ENCODE measurements at regions not wholly inside any gene's neighbourhood (a gene's known extent, or its start where the extent isn't known, plus 50 kb on each side); places are given as distances from the start of the nearest gene placed in this dataset.

GRCh38 chr5:68738236-68738635 lies 355.6 kb upstream of the SLC30A5 start:
- DNase-seq (ENCODE audit: low read depth in 2 of 2, low spot score in 1 of 2) = no peak

- DNase-seq (ENCODE audit: low read depth in 2 of 2, low spot score in 1 of 2) = no peak
Measured at GRCh38 chr5:68738841-68739240, 355.0 kb upstream of the SLC30A5 start.

DNA sequence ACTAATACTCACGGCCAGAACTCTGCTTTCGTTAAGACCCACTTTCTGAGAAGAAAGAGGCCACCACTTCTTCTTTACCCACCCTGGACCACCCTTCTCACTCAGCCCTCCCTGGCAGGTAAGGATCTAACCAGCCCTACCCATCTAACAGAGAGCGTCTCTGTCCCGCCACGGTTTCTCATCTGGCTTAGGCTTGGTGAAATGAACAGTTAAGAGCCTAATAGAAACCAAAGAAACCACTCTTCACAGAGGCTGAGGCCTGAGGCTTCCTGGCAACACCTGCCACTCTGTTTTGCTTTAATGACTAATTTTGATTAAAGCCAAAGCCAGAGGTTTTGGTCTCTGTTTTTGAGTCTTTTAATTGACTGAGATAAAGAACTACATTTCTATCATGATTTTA lies 354.1 kb upstream of the SLC30A5 start:
- no peak for DNase-seq (ENCODE audit: low read depth in 2 of 2, low spot score in 1 of 2)

DNA sequence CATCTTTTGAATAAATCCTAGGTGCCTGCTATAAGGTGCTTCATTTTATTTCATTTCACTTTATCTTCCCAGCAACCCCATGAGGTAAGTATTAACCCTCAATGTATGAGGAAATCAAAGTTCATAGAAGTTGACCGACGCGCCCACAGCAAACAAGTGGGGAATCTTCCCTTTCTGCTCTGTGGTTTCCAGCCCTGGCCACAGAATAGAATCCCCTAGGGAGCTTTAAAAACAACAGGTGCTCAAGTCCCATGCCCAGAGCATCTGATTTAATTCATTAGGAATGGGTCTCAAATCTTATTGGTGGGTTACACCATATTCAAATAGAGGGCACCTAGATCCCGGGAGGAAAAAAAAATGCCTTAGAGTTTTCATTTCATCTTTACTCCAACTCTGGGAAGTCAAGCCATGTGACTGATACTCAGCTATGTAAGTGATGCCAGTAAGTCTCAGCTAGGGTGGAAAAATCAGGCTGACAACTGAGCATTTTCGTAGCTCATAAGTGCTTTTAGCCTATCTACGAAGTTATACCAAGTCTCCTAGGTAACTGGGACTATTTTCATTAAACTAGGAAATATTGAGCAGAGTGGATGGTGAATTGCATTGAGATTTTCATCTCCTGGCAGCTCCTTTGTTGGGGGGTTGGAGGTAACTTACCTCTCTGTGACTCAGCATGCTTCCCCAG lies 353.4 kb upstream of the SLC30A5 start:
- DNase-seq (ENCODE audit: low read depth in 2 of 2, low spot score in 1 of 2) = no peak

- DNase-seq (ENCODE audit: low read depth in 2 of 2, low spot score in 1 of 2) = no peak
Measured at GRCh38 chr5:68744206-68744605, 349.6 kb upstream of the SLC30A5 start.

- no peak for DNase-seq (ENCODE audit: low read depth in 2 of 2, low spot score in 1 of 2)
Measured at GRCh38 chr5:68745448-68745847, 348.4 kb upstream of the SLC30A5 start.

GRCh38 chr5:68746220-68746619 lies 347.6 kb upstream of the SLC30A5 start:
- DNase-seq (ENCODE audit: low read depth in 2 of 2, low spot score in 1 of 2) = no peak

GRCh38 chr5:68746643-68747420 lies 347.0 kb upstream of the SLC30A5 start:
- no peak for DNase-seq (ENCODE audit: low read depth in 2 of 2, low spot score in 1 of 2)

DNA sequence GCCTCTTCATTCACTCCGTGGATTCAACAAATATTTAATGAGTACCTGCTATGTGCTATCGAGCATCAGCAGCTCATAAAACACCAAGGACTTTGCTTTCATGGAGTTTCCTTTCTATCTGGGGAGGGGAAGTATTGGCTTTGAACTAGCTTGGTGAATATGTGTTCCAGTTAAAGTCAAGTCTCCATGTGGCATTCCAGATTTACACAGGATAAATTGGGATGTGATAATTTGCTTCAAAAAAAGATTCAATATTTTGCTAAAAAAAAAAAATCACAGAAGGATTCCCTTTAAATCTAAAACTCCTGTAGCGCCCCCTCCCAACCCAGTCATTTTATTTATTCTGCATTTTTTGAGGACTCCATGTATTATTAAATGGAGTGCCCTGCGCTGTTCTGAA lies 346.3 kb upstream of the SLC30A5 start:
- no peak for DNase-seq (ENCODE audit: low read depth in 2 of 2, low spot score in 1 of 2)

GRCh38 chr5:68748101-68748500 lies 345.7 kb upstream of the SLC30A5 start:
- DNase-seq (ENCODE audit: low read depth in 2 of 2, low spot score in 1 of 2) = no peak

GRCh38 chr5:68749077-68749476 lies 344.7 kb upstream of the SLC30A5 start:
- no peak for DNase-seq (ENCODE audit: low read depth in 2 of 2, low spot score in 1 of 2)

DNA sequence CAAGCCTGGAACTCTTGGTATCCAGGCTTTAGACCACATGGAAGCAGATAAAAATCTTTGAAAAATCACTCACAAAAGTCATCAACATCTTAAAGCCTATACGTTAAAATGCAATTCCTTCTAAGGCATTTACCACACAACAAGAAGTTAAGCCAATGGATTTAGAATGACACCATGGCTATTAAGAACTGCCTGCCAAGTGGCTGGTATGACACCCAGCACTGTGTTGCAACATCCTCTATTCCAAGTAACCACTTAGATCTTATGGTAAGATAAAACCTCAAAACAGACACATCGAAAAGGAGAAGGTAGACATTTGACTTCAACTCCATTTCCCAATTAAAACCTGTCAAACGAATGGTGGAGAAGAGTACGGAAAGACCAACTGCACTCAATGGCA lies 344.2 kb upstream of the SLC30A5 start:
- DNase-seq (ENCODE audit: low read depth in 2 of 2, low spot score in 1 of 2) = no peak

GRCh38 chr5:68751661-68752060 lies 342.2 kb upstream of the SLC30A5 start:
- no peak for DNase-seq (ENCODE audit: low read depth in 2 of 2, low spot score in 1 of 2)

- DNase-seq (ENCODE audit: low read depth in 2 of 2, low spot score in 1 of 2) = no peak
Measured at GRCh38 chr5:68754536-68754935, 339.3 kb upstream of the SLC30A5 start.

DNA sequence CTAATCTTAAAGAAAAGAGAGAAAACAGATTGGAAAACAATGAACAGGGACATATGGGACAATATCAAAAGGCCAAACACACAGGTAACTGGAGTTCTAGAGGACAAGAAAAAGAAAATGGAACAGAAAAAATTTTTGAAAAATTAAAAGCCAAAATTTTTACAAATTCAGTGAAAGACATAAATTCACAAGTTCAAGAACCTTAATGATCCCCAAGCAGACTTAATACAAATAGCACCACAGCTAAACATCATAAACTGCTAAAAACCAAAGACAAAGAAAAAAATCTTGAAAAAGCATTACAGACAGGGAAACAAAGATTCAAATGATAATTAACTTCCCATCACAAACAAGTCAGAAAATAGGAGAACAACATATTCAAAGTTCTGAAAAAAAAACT lies 338.5 kb upstream of the SLC30A5 start:
- DNase-seq (ENCODE audit: low read depth in 2 of 2, low spot score in 1 of 2) = no peak

GRCh38 chr5:68757006-68757405 lies 336.8 kb upstream of the SLC30A5 start:
- DNase-seq (ENCODE audit: low read depth in 2 of 2, low spot score in 1 of 2) = no peak

- DNase-seq (ENCODE audit: low read depth in 2 of 2, low spot score in 1 of 2) = no peak
Measured at GRCh38 chr5:68757626-68758212, 336.1 kb upstream of the SLC30A5 start.

DNA sequence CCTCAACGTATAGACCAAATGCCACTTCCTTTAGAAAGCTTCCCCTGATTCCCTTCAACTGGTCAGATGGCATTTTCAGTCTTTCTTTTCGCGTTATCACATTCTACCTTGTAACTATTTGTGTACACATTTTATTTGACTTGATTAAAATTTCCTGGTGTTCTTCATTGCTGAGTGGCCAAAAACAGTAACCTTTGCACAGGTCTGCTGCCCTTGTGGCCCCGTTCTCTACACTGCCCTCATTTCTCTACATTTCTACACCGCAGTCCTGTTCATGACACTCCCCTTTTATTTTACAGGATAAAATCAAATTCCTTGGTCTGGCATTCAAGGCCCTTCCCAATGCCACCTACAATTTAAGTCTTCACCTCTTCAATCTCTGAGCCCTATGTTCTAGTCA lies 334.2 kb upstream of the SLC30A5 start:
- DNase-seq (ENCODE audit: low read depth in 2 of 2, low spot score in 1 of 2) = no peak

DNA sequence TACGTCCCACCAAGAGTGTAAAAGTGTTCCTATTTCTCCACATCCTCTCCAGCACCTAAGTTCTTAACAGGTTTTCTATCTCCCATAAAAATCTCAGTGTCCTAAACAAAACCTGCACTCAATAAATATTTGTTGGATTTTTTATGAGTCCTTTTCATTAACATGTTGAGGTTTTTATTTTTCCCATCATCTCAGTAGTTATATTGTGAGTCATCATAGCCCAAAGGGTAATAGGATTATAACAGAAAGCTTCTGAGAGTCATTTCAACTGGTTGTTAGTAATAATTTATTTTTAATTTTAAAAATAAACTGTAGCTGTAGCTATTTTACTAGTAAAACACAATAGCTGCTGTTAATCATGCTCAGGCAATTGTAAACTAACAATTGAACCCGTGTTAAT lies 331.6 kb upstream of the SLC30A5 start:
- no peak for DNase-seq (ENCODE audit: low read depth in 2 of 2, low spot score in 1 of 2)

- DNase-seq (ENCODE audit: low read depth in 2 of 2, low spot score in 1 of 2) = no peak
Measured at GRCh38 chr5:68766952-68767464, 326.8 kb upstream of the SLC30A5 start.

DNA sequence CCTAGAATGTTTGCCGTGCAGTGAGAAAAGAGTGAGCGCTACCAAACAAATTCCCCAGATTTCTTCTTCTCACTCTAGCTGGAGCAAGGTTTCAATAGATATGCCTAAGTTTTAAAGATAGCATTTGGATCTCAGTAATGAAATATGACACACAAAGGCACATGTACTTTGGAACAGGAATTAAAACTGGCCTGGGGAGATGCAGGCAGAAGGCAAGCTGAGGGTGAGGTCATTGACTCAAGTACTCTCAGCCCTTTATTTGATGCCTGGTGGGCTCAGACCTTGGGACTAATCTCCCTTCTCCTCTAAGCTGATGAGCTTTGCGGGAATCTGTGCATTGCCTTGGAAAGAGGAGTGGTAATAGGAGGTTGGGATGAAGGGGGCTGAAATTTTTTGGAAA lies 323.3 kb upstream of the SLC30A5 start:
- no peak for DNase-seq (ENCODE audit: low read depth in 2 of 2, low spot score in 1 of 2)

GRCh38 chr5:68771221-68771620 lies 322.6 kb upstream of the SLC30A5 start:
- no peak for DNase-seq (ENCODE audit: low read depth in 2 of 2, low spot score in 1 of 2)

Measured in stimulated activated CD8-positive, alpha-beta memory T cell treated with anti-CD3 and anti-CD28 coated beads, Interleukin-4, amount 100 ng/mL, for 1 hour (primary cell).